AG04450 (cell line): ENCODE measurements at regions not wholly inside any gene's neighbourhood (a gene's known extent, or its start where the extent isn't known, plus 50 kb on each side); places are given as distances from the start of the nearest gene placed in this dataset.
"Not testable (repeated sequence)": the region's sequence is repeated elsewhere in the genome, so short reads cannot be mapped to it uniquely, and the experiment has no call there.

Source experiments
- CTCF ChIA-PET: fragments of 300-600, 350-600 bp; formaldehyde crosslinking; extraction: SDS; loops from one replicate; lab custom pipeline; 2022; ENCODE audit warnings: antibody characterized with exemption, inconsistent platforms; lab: Charles Lee
- POLR2A ChIA-PET: fragments of 350-600 bp; formaldehyde crosslinking; extraction: SDS; loops from one replicate; lab custom pipeline; 2021; ENCODE audit warnings: antibody characterized with exemption, inconsistent platforms; lab: Yijun Ruan, JAX
- DNase-seq: peaks from one replicate; pipeline ENCODE4 v3.0.0-alpha.2; 2011; ENCODE audit warnings: low read depth, low spot score
- H3K27ac ChIP-seq: one replicate; pipeline ENCODE4 v1.5.1; 2012; ENCODE audit warnings: low read depth, low read length, control low read depth
- H3K27me3 ChIP-seq: one replicate; pipeline ENCODE4 v1.6.0; 2012; ENCODE audit warnings: low read length; ENCODE audit not compliant: control insufficient read depth, insufficient read depth
- H3K4me3 ChIP-seq: 2 replicates; pipeline ENCODE4 v1.5.1; 2011; ENCODE audit warnings: mild to moderate bottlenecking, low read depth, low read length, control low read depth
- H3K9me3 ChIP-seq: 2 replicates; pipeline ENCODE4 v1.5.1; 2012; ENCODE audit warnings: low read length; ENCODE audit not compliant: control insufficient read depth, insufficient read depth
- TF ChIP-seq, protein P1 (sequence below): IDR thresholded peaks from 2 replicates; pipeline ENCODE4 v1.5.1; 2011; ENCODE audit warnings: low read depth, low read length, control low read depth, inconsistent platforms

DNA sequence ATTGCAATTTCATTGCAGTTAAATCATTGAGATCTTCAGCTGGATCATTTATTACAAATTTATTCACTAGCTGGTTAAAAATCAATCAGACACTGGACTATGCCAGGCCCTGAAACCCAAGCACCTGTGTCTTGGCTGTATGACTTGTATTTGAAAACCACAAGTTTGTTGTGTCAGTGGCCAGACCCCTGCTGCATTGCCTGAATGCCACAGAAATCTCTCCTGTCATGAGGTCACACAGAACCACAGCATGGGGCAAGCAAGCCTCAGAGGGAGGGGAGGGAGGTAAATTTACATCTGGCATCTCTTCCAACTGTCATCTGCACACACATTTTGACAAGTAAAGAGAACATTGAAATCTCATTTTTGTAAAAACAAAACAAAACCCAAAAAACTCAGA is 90.0 kb downstream of the ARRDC3 start:
- Histone ChIP-seq H3K9me3 (no peaks in the 10 kb centered on the region), H3K4me3 (no peak overlapping the region), H3K27ac (no peak overlapping the region), H3K27me3 (no peaks in the 10 kb centered on the region)
- CTCF ChIA-PET: no interaction called here
- DNase-seq: no peak
- TF ChIP-seq, protein P1, sequence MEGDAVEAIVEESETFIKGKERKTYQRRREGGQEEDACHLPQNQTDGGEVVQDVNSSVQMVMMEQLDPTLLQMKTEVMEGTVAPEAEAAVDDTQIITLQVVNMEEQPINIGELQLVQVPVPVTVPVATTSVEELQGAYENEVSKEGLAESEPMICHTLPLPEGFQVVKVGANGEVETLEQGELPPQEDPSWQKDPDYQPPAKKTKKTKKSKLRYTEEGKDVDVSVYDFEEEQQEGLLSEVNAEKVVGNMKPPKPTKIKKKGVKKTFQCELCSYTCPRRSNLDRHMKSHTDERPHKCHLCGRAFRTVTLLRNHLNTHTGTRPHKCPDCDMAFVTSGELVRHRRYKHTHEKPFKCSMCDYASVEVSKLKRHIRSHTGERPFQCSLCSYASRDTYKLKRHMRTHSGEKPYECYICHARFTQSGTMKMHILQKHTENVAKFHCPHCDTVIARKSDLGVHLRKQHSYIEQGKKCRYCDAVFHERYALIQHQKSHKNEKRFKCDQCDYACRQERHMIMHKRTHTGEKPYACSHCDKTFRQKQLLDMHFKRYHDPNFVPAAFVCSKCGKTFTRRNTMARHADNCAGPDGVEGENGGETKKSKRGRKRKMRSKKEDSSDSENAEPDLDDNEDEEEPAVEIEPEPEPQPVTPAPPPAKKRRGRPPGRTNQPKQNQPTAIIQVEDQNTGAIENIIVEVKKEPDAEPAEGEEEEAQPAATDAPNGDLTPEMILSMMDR: no peak
- POLR2A ChIA-PET: no interaction called here

DNA sequence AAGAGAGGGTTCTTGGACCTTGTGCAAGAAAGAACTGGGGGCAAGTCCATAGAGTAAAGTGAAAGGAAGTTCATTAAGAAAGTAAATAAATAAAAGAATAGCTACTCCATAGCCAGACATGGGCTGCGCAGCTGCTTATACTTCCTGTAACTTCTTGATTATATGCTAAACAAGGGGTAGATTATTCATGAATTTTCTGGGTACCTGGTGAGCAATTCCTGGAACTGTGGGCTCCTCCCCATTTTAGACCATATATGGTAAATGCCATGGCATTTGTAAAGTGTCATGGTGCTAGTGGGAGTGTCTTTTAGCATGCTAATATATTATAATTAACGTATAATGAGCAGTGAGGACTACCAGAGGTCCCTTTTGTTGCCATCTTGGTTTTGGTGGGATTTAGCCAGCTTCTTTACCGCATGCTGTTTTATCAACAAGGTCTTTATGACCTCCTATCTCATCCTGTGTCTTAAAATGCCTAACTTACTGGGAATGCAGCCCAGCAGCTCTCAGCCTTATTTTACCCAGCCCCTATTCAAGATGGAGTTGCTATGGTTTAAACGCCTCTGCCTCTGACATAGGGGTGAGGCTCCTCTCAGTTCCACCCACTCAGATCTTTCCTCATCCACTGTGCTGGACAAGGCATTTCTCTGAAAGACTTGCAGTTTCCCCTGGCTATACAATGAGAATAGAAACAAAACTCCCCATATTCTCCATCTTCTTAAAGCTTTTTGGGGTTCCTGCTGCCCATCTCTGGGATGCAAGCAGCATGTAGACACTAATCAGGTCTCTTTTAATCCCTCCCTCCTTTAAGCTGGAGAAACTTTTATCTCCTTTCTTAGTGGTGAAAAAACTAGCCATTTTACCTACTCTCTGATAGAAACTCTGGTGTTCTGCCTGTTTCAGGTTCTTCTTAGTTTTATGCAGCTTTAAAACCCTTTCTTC is 91.2 kb downstream of the ARRDC3 start:
- POLR2A ChIA-PET: no interaction called here
- H3K9me3 ChIP-seq: no peaks in the 10 kb centered on the region
- no peaks in the 10 kb centered on the region for H3K27me3 ChIP-seq
- DNase-seq: no peak
- TF ChIP-seq, protein P1: no peak
- no peak overlapping the region for H3K4me3 ChIP-seq
- CTCF ChIA-PET: interaction anchor here (0.8 kb wide), 1 partner anchor 360 kb away, joined by 4 read pairs; no protein-coding TSS in a partner anchor
- no peak overlapping the region for H3K27ac ChIP-seq

DNA sequence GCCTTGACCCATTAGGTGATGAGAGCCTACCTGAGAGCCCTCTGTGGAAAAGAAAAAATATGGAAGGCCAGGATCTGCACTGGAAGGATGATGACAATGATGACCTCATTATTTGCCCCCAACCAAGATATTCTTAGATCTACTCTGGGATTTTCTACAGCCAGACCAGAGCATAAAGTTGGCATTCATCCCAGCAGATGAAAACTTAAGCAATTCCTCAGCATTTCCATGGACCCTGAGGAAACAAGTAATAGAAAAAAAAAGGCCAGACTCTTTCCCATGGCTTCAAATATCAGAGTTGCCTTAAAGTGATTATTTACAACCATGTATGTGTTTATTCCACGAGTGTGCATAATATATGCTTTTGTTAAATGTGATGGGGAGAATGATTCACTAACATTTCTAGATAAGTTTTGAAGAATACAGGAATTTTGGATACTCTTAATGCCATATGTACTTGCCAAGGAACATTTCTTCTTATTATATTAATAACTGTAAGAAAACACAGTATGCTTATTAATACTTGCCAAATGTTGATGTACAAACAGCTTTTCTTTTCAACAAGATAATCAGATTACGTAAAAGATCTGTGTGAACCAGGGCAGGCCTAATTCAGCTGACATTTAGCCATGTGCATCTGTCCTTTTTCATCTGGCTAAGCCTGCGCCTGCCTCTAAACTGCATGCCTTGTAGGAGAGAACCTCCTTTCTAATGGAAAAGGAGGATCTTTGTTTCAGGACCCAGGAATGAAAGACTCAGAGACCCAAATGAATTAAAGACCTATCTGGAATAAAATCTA is 94.8 kb downstream of the ARRDC3 start:
- Histone ChIP-seq H3K9me3 (no peaks in the 10 kb centered on the region), H3K27me3 (no peaks in the 10 kb centered on the region), H3K27ac (no peak overlapping the region), H3K4me3 (no peak overlapping the region)
- ChIA-PET CTCF (no interaction called here), POLR2A (no interaction called here)
- peak; percentile 48 for DNase-seq
- TF ChIP-seq, protein P1: no peak

DNA sequence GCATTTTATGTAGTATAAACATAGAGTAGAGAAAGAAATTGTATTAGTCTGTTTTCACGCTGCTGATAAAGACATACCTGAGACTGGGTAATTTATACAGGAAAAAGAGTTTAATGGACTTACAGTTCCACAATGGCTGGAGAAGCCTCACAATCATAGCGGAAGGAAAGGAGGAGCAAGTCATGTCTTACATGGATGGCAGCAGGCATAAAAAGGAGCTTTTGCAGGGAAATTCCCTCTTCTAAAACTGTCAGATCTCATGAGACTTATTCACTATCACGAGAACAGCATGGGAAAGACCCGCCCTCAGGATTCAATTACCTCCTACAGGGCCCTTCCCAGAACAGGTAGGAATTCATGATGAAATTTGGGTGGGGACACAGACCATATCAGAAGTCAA is 98.1 kb downstream of the ARRDC3 start:
- POLR2A ChIA-PET, DNase-seq, H3K9me3 ChIP-seq, H3K4me3 ChIP-seq, CTCF ChIA-PET, H3K27ac ChIP-seq, H3K27me3 ChIP-seq: not testable (repeated sequence)

DNA sequence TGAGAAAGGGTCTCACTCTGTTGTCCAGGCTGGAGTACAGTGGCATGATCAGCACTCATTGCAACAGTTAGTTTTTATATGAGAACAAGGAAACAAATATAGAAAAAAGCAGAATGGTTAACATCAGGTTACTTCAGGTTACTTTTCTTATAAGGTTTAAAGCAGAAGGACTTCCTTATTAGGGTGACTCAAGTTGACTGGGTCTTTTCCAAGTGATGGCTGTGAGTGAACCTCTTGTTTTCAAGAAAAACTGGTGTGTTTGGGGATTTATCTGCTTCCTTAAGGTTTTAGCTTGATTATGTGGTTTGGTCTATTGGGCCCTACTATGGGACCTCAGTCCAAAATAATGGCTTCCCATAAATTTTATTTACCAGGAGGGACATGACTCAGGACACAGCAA is 99.2 kb downstream of the ARRDC3 start:
- Histone ChIP-seq H3K27me3 (no peaks in the 10 kb centered on the region), H3K27ac (no peak overlapping the region), H3K9me3 (no peaks in the 10 kb centered on the region), H3K4me3 (no peak overlapping the region)
- POLR2A ChIA-PET: no interaction called here
- TF ChIP-seq, protein P1: no peak
- CTCF ChIA-PET: interaction anchor here (2.2 kb wide), 1 partner anchor 101 kb away, joined by 10 read pairs; no protein-coding TSS in a partner anchor
- no peak for DNase-seq
